Left forelimb (tissue), 1 donor: ENCODE measurements at regions not wholly inside any gene's neighbourhood (a gene's known extent, or its start where the extent isn't known, plus 50 kb on each side); places are given as distances from the start of the nearest gene placed in this dataset.

Source experiments
- DNase-seq: peaks from one replicate; pipeline ENCODE4 v3.0.0-alpha.2; 2018; ENCODE audit warnings: low spot score

DNA sequence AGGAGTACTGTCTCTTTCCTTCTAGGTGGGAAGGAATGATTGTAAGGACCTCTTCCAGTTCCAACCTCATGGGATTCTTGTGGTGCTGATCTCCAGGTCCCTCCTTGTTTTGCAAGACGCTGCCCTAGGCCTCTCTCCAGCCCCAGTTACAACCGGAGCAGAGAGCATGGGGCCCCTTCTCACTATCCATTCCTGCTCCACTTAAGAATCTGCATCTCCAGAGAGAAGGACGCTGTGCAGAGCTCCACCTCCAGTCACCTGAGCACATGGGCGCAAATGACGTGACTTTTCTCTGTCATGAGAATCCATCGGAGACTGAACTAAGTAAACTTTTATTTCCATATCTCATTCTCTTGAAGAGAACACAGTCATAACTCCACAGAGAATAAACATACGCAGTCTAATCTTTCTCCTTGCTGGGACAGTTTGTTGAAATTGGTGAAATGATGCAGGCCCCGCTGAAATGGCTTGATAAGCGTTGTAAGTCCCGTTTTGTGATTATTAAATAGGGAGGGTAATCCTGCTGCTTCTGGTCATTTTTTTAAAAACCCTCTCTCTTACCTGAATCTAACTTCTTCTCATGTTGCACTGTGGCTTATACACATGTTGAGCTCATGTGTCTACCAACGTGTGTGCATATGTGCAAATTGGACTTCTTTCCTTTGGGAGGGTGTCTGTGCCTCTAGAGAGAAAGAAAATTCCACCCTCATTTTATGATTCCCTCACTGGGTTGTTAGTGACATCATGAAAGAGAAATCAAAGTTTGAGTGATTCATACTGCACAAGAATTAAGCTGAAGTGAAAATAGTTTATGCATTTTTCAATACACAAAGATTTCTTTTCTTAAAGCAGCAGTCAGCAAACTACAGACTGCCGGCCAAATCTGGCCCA lies 133.2 kb upstream of the TBX20 start:
- no peak for DNase-seq

DNA sequence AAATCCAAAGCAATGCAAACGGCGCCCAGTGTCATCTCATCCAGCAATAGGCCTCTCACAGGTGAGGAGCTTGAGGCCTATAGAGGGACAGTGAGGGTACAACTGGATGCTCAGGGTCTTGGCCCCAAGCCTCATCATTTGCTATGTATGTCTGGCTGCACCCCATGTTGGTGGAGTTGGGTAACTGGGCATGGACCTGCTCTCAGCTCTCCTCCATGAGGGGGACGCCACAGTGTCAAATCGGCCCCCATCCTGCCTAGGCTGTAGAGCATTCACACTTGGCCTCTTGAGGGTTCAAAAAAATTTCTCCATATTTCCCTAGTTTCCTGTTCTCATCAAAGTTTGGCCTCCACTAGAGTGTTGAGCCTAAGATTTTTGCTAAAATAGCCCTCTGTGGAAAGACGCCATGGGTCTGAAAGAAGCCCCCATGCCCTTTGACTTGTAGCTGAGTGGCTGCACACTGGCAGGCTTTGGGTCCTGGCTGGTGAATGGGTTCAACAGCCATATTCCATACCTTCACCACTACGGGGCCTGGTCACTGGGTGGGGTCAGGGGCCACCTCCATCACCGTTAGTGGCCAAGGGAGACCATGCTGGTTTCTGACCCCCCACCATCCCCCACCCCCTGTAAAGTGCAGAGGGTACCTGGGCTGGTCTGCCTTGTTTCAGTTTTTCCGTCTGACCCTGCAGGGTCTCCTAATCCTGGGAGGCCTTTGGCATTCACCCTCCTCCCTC lies 132.3 kb upstream of the TBX20 start:
- no peak for DNase-seq

DNA sequence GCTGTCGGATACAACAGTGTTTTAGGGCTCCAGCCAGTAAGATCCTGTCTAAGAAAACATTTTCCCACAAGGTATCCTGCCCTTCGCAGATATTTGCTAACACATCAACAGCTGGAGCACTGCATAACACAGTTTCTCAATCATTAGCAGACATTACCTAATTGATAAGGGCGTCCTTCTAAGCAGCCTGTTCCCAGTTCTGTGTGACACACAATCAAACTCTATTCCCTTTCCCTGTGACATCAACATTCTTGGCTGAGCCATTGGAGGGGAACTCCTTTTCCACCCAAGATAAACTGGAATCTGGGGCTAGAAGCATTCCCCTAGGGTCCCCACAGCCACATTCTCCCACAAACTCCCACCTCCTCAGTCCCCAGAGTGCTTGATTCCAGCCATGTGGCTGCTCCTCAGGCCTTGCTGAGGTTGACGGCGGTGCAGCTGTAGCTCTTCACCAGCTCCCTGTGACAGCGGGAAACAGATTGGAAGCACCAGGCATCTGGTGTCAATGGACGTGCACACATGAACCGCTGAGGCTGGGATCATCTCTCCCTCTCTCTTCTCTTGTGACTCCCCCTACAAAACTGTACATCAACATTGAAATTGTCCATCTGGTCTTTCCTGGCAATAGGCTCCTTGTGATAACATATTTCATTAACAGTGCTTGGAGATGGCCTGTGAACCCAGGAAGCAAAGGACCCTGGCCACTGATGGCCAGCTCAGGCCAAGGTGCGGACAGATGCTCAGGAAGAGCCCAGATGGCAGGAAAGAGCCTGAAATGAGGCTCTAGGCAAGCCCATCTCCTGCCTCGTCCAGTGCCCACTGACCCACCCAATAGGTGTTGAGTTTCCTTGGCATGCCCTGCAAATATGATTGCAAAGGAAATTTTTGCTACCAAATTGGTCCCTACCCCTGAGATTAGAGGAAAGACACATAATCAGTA lies 131.1 kb upstream of the TBX20 start:
- DNase-seq, result no peak

DNA sequence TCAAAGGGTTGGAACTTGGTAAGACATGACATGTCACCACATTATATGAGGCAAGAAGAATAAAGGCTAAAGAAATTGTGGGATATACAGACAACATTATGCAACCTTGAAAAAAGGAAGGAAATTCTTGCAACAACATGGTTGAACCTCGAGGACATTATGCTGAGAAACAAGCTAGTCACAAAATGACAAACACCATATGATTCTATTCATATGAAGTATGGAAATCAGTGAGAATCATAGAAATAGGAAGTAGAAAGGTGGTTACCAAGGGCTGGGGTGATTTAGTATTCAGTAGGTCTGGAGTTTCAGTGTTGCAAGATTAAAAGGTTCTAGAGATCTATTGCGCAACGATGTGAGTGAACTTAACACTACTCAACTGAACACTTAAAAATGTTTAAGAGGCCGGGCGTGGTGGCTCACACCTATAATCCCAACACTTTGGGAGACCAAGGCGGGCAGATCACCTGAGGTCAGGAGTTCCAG lies 126.9 kb upstream of the TBX20 start:
- DNase-seq, result no peak

DNA sequence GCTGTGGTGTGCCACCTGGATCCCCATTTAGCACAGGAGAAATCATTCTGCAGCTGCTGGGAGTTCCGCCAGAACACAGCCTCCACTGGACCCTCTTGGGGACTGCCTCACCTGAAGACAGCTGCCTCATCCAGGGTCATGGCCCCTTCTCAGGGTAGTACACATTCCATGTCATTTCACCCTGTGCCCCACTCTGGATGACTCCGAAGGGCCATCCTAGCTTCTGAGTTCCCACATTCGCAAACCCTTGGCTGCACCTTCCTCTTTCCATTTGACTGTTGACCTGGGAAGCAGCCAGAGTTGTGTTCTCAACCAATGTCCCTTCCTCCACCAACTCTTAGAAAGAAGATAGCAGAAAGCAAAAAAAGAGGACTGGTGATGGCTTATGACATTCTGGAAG lies 125.6 kb upstream of the TBX20 start:
- DNase-seq, result no peak

DNA sequence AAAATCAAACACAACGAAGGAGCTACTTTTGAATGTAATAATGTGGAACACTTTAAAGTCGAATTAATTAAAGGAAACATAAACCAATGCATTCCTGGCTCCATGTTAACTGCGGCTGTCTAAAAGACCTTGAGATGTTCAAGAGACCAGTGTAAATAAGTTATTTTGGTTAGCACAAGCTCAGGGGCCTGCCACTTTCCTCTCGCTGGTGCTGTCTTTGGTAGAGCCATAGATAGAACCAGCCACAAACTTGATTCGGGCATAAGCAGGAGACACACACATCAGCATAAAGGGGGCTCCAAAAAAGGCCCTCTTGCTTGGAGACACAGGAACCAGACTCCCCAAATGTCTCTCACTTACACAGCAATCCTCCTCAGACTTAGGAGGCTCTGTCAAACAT lies 121.6 kb upstream of the TBX20 start:
- DNase-seq, result no peak

DNA sequence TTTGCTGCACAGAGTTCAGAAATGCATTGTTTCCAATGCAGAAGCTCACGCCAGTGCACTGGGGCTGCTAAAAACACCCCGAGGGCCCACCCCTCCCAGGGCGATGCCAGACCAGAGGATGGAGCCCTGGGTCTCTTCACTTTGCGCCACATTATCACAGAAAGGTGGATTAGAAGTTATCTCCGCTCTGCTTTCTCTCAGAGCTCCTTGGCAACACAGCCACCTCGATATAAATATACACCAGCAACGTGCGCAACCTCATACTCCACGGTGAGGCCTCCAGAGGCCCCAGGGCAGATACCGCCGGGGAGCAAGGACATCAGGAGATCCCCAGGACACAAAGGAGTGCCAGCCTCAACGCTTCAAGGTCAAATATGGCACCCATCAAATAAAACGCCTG lies 121.0 kb upstream of the TBX20 start:
- no peak for DNase-seq

DNA sequence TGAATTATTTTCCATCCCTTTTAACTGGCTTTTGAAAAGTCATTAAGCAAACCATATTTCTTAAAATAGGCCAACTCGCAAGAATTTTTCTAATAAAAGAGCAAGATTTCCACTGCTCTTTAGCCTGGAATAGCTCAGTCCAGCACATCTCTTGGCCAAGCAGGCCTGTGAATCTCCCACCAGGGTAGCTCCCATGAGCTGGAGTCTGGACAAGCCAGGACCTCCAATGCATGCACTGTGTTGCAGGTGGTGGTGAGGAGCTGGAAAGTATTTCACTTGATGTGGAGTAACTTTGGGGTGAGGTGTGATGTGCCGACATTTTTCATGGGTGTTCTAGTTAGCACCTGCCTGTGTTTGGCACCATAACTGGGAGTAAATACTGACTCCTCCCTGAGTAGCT lies 117.3 kb upstream of the TBX20 start:
- no peak for DNase-seq

DNA sequence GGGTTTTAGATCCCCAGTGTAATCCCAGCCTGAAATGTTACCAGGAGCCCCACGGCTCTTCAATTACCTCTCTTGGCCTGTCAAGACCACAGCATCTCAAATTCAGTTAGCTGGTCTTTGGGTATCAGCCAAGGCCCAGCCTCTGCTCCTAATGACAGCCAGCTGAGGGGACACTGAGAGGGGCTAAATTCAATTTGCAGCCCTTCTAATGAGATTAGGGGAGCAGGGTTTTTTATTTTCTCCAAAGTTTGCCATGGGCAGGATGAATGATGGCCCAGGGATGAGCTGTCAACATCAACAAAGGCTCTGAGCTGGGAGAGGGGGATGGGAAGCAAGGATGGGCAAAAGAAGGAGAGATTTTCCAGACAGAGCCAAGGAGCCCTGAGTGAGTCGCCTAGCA lies 116.8 kb upstream of the TBX20 start:
- no peak for DNase-seq

DNA sequence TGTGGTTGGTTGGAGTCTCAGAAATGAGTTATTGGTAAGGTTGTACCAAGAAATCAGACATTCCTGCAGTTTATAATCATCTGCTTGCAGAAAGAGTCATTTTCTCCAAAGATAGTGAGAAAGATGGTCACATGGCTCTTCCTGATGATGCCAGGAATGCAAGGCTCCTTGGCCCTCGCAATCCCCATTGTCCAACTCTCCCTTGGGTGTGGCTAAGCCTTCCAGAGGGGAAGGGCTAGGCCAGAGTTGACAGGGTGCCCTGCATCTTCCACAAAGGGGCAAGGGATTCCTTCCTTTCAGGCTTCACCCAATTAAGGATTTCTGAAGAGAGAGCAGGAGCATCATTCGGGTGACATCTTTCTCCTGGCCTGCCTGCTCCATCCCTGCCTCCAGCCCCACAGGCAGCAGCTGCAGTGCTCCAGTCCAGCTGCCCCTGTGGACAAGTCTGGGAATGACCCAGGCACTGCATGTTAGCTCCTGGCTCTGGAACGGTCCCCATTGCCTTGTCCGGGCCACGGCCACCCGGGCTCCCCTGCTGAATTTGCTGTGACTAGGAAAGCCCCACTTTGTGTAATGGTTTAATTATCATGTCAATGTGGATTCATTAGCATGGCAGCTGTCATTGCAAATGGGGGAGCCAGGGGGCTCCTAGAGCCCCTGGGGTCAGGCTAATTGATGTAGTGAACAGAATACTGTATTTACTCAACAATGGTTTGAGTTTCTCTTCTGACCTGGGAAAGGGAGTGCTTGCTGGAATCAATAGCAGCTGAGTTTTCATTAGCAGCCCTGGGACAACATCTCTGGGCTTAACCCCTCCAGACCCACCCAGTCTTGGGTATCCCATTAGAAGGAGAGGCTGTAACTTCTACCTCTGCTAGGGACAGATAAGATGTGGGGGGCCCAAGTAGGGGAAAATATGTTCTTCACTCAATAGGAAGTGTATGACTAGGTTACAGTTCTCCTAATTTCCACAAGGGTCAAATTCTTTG lies 112.6 kb upstream of the TBX20 start:
- no peak for DNase-seq

DNA sequence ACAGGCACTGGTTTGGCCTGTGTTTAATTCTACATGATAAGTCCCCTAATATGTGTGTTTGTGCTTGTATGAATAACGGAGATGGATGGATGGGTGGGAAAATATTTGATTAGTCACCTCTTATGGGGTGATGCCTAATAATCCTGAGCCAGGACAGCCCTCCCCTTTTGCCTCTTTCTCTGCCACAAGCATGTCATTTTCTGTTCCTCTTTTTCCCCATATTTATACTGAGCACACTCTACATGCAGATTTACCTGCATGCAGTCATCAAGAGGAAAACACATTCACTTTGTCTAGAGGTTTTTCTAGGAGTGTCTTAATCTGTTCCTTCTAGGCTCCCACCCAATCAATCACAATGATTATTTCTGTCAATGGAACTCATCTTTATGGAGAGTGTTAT lies 111.6 kb upstream of the TBX20 start:
- DNase-seq, result no peak

DNA sequence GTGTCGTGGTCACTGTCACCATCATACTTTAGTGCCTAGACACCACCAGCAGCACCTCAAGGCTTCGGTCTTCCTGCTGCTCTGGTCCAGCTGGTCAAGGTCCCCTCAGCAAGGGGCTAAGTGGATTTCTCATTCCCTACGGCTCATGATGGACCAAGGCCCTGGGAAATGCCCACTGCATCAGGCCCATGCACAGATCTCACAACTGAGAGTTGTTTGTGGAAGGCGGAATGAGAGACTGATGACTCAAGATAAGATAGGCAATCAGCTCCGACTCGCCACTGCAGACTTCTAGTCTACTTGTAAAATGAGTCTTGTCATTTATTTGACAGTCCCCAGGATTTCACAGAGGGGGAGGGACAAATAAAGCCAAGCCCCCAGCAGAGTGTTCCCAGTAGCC lies 108.4 kb upstream of the TBX20 start:
- DNase-seq, result no peak

DNA sequence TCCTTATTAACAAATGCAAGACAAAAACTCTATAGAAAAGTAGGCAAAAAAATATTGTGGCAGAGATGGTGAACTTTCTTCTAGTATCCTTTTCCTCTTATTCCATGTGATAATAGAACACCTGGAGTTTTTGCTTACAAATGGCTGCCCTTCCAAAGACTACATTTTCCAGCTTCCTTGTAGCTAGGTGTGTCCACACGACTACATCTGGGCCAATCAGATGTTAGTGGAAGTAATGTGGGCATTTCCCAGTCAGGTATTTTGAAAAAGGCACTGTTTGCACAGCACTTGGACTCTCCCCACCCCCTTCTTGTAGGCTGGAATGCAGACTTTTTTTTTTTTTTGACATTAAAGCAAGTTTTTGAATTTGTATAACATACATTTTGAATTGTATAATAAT lies 105.5 kb upstream of the TBX20 start:
- DNase-seq, result no peak

DNA sequence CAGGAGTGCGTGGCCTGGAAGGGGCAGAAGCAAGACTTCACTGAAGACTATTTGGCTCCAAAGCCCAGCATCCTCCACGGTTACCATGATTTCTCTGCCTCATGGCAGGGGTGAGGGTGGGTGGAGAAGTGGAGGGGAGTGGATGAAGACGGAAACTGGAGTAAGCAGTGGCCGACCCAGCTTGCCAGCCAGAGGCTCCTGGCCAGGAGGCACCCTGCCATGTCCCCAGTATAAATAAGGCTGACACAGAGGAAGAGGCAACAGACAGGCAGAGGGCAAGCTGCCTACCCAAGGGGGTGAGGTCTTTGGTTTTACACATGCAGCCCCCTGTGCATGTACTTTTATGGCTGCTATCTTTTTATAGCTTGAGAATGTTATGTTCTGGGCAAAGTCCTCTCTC lies 102.6 kb upstream of the TBX20 start:
- DNase-seq, result no peak

DNA sequence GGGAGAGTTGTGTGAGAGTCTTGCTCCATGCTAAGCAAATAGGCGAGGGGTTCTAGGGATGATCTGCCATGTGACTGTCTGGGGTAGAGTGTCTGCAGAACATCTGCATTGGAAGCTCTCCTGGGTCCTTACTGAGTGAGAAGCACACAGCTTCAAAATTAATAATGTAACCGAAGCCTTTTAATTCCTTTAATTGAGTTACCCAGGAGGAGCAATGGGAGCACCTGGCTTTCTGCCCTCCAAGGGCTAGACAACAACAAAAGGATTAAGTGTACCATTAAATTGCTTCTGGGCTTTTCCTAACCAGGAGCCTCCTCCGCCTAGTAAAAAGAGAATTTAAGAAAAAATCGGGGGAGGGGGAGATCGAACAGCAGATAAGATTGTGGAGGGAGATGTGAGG lies 102.0 kb upstream of the TBX20 start:
- DNase-seq, result no peak

DNA sequence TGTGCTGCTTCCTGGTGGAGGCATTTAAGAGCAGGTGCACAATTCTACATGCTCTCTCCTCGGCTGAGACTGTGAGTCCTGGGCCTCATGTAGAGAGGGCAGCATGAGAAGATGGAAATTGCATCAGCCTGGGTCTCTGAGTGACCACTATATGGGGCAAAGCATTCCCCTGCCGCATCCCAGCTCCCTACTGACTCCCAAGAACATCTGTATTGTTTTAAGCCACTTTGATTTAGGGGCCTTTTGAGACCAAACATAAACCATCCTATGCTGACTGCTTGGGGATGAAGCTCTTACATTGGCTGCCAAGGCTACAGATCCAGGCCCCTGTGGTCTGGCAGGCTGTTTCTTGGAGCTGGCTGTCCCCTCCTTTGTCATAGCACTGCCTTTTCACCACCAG lies 101.3 kb upstream of the TBX20 start:
- no peak for DNase-seq

DNA sequence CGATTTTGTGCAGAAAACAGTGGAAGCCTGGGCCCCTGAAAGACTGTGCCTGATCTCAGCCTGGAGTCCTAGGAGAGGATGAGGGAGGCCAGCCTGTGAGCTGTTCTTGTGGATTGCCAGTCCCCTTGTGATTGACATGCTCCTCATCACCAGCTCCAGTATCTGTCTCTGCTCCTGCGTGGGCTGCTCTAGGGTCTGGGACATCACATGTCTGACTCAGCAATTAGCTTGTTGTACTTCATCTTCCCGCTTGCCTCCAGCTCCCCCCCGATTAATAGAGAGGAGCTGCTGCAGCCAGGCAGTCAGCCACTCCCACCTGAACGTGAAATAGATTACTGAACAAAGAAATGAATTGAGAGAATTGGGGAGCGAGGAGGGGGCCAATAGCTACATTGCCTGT lies 99.6 kb upstream of the TBX20 start:
- DNase-seq, result no peak

DNA sequence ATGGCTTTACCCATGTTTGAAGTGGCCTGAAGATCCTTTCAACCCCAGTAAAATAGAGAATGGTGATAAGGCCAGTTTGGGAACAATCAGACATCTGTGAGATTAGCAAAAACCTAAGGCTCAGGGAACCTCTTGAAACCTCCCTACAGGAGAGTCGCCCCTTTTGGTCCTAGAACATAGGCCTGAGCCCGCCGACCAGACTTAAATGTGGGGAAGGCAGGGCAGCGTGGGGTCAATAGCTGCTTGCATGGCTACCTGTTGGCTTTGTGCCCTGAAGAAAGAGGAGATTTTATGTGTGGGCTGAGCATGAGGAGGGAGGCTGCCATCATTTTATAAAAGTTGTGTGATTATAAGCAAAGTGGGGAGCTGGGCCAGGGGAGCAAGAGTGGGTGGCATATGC lies 97.6 kb upstream of the TBX20 start:
- no peak for DNase-seq

DNA sequence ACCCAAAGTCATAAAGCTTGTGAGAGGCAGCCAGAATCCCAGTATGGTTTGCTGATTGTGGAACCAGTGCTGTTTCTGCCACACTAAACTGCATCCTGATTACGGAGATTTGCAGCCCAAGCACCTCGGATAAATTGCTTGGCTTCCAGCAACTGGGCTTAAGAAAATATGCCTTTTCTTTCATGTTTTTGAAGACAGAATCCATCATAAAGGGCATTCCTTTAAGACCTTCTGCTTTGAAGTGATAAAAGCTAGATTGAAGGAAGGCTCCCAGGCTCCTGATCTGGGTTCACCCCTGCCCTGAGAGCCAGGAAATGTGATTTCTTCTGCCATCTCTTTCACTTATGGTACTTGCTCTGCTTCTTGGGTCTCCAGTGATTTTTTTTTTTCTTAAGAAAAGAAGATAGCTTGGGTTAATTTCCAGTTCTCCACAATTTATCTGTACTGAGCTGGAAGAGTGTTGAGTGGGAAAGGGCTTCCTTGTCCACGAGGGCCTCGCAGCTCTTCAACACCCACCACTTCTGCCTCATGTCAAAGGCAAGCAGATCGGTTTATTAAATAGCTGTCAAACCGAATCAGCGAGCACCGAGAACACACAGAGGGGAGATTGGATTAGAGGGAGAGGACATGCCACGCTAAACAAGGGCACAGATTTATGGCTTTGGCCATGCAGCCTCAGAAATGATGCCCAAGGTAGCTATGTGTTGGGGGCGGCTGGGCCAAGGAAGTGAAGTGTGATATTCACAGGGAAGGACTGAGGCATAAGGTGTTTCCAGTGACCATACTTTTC lies 94.9 kb upstream of the TBX20 start:
- DNase-seq, result no peak

DNA sequence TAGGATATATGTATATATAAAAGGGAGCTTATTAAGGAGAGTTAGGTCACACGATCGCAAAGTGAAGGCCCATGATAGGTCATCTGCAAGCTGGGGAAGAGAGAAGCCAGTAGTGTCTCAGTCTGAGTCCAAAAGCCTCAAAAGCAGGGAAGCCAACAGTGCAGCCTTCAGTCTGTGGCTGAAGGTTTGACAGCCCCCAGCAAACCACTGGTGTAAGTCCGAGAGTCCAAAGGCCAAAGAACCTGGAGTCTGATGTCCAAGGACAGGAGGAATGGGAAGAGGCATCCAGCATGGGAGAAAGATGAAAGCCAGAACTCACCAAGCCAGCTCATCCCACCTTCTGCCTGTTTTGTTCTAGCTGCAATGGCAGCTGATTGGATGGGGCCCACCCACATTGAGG lies 88.9 kb upstream of the TBX20 start:
- DNase-seq, result no peak
